ENCODE measurements at regions not wholly inside any gene's neighbourhood (a gene's known extent, or its start where the extent isn't known, plus 50 kb on each side); places are given as distances from the start of the nearest gene placed in this dataset.

GRCh38 chrX:40299641-40300046, 201.9 kb upstream of the BCOR start:
- peak in 1 of 2 donors; percentile 54 for DNase-seq

GRCh38 chrX:40298572-40299479, 201.1 kb upstream of the BCOR start:
- ATAC-seq (no peak), DNase-seq (peak in 1 of 2 donors; percentile 11)
- no peaks in the 10 kb centered on the region for H3K9me3 Mint-ChIP-seq
- H3K4me3 ChIP-seq (ENCODE audit: low read length) = no peak overlapping the region
- H3K27me3 ChIP-seq (ENCODE audit: control insufficient read depth, insufficient read depth, low read length) = no peaks in the 10 kb centered on the region
- no peaks in the 10 kb centered on the region for H3K9me3 ChIP-seq (ENCODE audit: control insufficient read depth, insufficient read depth, low read length)
- peaks cover 10% of the 10 kb centered on the region for H3K4me1 ChIP-seq (ENCODE audit: control insufficient read depth, insufficient read depth, low read length)
- TF ChIP-seq CTCF (IDR thresholded peaks at IDR 0.05) = no peak
- intact Hi-C loops (cut with micrococcal nuclease) = no loop called here
- H3K36me3 ChIP-seq (ENCODE audit: control insufficient read depth, insufficient read depth, low read length) = no peaks in the 10 kb centered on the region
- 78% methylated on average over 29 of the region's 36 CpGs for WGBS (ENCODE audit: insufficient coverage)
- peaks cover 0 to 4% of the 10 kb centered on the region in 2 donors for H3K4me1 Mint-ChIP-seq
- H3K36me3 Mint-ChIP-seq = no peaks in the 10 kb centered on the region
- H3K27me3 Mint-ChIP-seq (ENCODE audit: low read depth in 2 of 2) = peaks cover 6 to 28% of the 10 kb centered on the region in 2 donors
- H3K27ac Mint-ChIP-seq = no peak overlapping the region
- no peak overlapping the region for H3K27ac ChIP-seq (ENCODE audit: low read length)
- no peak overlapping the region for H3K4me3 Mint-ChIP-seq

More at GRCh38 chrX:40299641-40300046, 201.9 kb upstream of the BCOR start:
- no peaks in the 10 kb centered on the region for H3K9me3 ChIP-seq (ENCODE audit: control insufficient read depth, insufficient read depth, low read length)
- Mint-ChIP-seq H3K4me3 (no peak overlapping the region), H3K27me3 (ENCODE audit: low read depth in 2 of 2) (peaks cover 11 to 36% of the 10 kb centered on the region in 2 donors), H3K4me1 (peaks cover 0 to 4% of the 10 kb centered on the region in 2 donors), H3K9me3 (no peaks in the 10 kb centered on the region), H3K36me3 (no peaks in the 10 kb centered on the region), H3K27ac (no peak overlapping the region)
- H3K27me3 ChIP-seq (ENCODE audit: control insufficient read depth, insufficient read depth, low read length) = no peaks in the 10 kb centered on the region
- intact Hi-C loops (cut with micrococcal nuclease) = no loop called here
- 56% methylated on average over 8 of the region's 9 CpGs for WGBS (ENCODE audit: insufficient coverage)
- H3K36me3 ChIP-seq (ENCODE audit: control insufficient read depth, insufficient read depth, low read length) = no peaks in the 10 kb centered on the region
- no peak for TF ChIP-seq CTCF (IDR thresholded peaks at IDR 0.05)
- no peak overlapping the region for H3K4me3 ChIP-seq (ENCODE audit: low read length)
- H3K27ac ChIP-seq (ENCODE audit: low read length) = no peak overlapping the region
- H3K4me1 ChIP-seq (ENCODE audit: control insufficient read depth, insufficient read depth, low read length) = peaks cover 10% of the 10 kb centered on the region
- ATAC-seq = peak in 1 of 3 donors; percentile 26

GRCh38 chrX:40298069-40298468, 200.3 kb upstream of the BCOR start:
- WGBS (ENCODE audit: insufficient coverage) = 79% methylated on average over 4 of the region's 7 CpGs
- Mint-ChIP-seq H3K4me1 (peaks cover 0 to 4% of the 10 kb centered on the region in 2 donors), H3K4me3 (no peak overlapping the region), H3K36me3 (no peaks in the 10 kb centered on the region), H3K9me3 (no peaks in the 10 kb centered on the region), H3K27me3 (ENCODE audit: low read depth in 2 of 2) (peaks cover 1 to 21% of the 10 kb centered on the region in 2 donors), H3K27ac (no peak overlapping the region)
- H3K4me1 ChIP-seq (ENCODE audit: control insufficient read depth, insufficient read depth, low read length) = peaks cover 10% of the 10 kb centered on the region
- no peak for DNase-seq
- no peaks in the 10 kb centered on the region for H3K27me3 ChIP-seq (ENCODE audit: control insufficient read depth, insufficient read depth, low read length)
- H3K9me3 ChIP-seq (ENCODE audit: control insufficient read depth, insufficient read depth, low read length) = no peaks in the 10 kb centered on the region
- H3K4me3 ChIP-seq (ENCODE audit: low read length) = no peak overlapping the region
- intact Hi-C loops (cut with micrococcal nuclease) = no loop called here
- H3K27ac ChIP-seq (ENCODE audit: low read length) = no peak overlapping the region
- no peaks in the 10 kb centered on the region for H3K36me3 ChIP-seq (ENCODE audit: control insufficient read depth, insufficient read depth, low read length)
- no peak for ATAC-seq
- no peak for TF ChIP-seq CTCF (IDR thresholded peaks at IDR 0.05)

All from natural killer cell (primary cell).